ENCODE measurements at regions not wholly inside any gene's neighbourhood (a gene's known extent, or its start where the extent isn't known, plus 50 kb on each side); places are given as distances from the start of the nearest gene placed in this dataset.
"Not testable (repeated sequence)": the region's sequence is repeated elsewhere in the genome, so short reads cannot be mapped to it uniquely, and the experiment has no call there.

DNA sequence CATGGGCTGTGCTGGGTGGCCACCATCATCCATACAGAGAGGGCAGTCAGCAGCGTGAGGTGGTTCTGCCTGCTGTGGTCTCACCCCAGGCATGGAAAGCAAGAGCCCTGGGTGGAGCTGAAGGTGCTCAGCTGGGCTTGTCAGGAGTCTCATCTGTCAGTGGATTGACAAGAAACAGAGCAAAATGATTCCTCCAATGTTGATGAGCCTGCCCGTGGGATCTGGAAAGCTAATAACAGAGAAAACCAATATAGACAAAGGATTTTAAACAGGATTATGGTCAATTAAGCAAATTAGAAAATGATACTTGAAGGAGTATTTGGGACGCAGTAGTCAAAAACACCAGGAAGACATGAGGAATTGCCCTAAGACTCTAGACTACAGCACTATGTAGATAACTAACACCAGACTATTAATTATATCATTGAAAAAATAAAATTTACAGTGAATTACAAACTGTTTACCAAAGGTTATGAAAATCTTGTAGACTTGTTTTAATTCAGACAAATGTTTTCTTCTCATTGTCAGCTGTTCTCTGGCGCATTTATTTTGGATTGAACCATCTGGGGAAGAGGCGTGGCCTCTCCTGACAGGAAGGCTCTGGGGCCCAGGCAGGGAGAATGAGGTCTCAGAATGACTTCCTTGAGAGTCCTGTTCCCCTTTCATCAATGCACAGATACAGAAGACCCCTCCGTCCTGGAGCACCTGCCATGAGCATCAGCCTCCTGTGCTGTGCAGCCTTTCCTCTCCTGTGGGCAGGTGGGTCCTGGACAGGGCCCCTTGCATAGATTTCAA is 211.2 kb upstream of the PRSS58 start:
- DNase-seq (ENCODE audit: low read depth), result no peak

DNA sequence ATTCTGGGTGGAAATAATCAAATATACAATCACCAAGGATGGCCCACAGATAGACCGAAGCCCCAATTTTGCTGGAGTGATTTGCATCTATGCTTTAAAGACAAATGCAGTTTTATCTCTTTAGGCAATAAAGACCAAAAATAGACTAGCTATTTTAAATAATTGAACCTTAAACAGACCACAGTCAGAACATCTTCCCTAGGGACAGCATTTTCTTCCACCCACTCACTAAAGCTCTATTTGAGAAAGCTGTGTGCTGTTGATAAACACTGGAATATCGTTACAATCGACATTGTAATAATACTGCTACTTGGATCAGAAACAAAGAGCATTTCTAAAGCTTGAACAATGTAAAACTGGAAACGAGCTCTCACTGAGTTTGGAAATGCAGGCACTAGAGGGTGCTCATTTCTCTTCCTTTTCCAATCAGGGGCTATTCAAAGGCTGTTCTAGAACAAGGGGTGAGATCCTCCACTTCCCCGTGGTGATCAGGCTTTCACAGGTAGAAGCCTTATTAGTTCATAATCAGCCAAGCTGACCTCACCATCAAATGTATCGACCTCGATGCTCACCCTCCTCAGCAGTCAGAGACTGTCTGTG is 209.3 kb upstream of the PRSS58 start:
- DNase-seq (ENCODE audit: low read depth), result not testable (repeated sequence)

DNA sequence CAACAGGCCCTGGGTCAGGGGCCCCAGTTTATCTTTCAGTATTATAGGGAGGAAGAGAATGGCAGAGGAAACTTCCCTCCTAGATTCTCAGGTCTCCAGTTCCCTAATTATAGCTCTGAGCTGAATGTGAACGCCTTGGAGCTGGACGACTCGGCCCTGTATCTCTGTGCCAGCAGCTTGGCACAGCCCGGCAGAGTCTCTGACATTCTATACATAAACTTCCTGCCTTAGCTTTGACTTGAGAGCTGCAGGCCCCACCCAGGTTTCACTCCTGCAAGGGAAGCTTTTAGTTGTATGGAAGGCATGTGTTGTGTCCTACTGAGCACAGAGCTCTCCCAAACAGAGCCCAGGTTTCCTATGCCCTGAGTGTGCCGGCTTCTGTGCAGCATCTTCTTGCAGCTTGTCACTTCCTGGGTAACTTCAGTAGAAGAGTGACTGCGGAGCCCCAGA is 205.6 kb upstream of the PRSS58 start:
- no peak for DNase-seq (ENCODE audit: low read depth)

DNA sequence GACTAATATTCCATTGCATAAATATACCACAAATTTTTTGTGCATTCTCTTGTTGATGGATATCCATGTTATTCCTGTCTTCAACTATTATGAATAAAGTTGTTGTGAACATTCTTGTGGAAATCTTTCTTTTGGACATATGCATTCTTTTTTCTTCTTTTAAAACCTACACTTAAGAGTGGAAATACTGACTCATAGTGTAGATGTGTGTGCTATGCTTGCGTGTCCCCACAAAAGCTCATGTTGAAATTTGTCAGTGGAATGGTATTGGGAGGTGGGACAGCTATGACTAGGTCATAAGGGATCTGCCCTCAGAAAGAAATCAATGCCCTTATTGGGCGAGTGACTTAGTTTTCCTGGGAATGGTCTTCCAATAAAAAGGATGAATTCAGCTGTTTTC is 203.6 kb upstream of the PRSS58 start:
- DNase-seq (ENCODE audit: low read depth), result peak; percentile 94

DNA sequence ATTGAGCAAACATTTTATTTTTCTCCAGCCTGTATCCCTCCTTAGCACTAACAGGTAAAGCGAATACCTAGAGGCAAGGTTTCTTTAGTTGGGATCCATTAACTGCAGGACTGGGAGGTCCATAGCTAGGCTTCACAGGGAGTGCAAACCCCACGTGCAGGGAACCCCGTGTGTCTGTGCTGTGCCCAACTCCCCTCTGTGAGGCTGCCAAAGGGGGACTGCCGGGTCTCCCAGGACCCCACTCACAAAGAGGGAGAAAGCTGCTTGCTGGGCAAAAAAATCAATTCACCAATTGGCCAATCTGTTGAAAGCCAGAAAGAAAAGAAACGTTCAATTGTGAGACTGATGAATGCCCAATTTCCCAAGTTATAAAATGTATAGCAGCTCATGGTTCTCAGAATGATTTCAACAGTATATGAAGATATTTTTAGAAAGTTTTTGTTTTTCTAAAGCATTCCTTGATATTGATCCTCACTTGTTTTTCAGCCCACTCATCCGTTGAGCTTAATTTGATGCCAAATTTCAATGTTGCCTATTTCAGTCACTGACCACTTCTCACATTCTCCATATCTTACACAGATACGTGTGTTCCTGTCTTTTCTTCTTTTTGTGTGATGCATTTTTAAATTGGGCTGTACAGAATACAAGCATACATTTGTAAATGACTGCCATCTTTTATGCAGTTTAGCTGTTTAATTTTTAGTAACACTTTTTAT is 202.7 kb upstream of the PRSS58 start:
- DNase-seq (ENCODE audit: low read depth), result peak; percentile 36

DNA sequence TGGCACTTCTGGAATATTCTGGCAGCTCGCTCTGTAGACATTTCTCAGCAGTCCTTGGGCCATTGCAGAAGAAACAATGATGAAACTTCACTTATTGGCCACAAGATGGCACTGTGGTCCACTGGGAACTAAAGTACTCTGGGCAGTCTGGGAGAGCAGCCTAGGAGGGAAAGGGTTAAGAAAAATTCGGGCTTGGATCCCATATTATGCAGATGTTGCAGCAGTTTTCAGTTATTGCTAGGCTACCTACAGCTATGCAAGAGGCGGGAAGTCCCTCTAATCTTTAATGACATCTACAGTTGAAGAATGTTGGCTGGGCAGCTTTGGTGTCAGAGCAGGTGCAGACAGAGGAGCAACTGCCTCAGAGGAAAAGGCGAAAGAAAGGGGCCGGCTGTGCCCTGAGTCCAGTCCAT is 201.7 kb upstream of the PRSS58 start:
- DNase-seq (ENCODE audit: low read depth), result peak; percentile 70

DNA sequence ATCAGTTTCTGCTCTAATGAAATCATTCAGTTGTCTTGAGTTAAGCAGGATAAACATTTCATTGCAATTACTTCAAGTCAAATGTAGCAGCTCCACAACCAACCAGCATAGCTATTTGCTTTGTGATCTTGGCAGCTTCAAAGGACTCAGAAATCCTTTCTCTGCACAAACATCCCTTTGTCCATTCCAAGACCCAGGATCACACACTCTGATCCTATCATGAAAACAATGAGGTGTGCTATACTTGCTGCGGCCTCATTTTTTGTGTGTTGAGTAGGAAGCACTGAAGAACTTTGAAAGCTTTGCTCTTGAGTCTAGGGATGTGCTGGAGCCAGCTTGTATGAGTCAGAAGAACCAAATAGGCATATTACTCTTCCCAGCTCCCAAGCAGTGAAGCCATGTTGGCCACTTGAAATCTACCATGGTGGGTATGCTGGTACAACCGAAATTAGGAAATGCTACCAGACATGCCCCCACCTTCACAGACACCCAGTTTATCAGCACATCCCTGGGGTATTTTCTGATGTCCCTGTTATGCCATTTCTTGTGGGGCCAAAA is 199.4 kb upstream of the PRSS58 start:
- no peak for DNase-seq (ENCODE audit: low read depth)

DNA sequence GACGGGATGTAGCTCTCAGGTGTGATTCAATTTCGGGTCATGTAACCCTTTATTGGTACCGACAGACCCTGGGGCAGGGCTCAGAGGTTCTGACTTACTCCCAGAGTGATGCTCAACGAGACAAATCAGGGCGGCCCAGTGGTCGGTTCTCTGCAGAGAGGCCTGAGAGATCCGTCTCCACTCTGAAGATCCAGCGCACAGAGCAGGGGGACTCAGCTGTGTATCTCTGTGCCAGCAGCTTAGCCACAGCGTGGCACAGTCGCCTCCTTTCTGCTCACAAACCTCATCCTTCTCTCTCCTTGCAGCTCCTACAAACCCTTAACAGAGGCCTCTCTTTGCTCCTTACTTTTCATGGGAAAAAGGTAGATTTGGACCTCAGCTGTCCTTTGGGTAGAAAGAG is 197.5 kb upstream of the PRSS58 start:
- no peak for DNase-seq (ENCODE audit: low read depth)

DNA sequence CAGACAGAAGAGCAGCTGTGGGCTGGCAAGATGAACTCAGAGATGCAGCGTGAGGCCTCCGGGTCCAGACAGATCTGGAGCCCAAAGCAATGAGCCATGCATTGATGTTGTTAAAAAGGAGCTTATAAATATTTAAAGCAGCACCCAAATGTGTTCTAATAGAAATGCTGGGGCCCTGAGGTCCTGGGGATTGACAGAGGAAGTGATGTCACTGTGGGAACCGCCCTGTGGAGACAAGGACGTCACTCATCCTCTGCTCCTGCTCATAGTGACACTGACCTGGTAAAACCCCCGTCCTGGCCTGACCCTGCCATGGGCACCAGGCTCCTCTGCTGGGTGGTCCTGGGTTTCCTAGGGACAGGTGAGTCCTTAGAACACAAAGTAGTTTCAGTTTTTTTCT is 197.0 kb upstream of the PRSS58 start:
- DNase-seq (ENCODE audit: low read depth), result no peak

DNA sequence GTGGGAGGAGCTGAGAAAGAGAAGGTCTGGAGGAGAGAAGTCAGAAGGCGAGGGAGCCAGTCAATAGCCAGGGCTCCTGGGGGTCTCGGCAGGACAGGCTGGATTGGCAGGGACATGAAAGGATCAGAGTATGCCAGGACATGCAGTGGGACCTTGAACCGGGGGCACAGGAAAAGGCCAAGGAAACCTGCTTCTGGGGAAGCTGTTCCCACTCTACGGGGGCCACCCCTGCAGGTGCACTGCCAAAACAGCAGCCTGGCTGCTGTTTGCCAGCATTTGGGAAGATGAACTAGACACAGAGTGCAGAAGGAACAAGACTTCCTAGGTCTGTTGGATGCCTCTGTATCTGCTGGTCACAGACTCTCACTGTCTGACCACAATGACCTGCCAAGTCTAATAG is 194.9 kb upstream of the PRSS58 start:
- no peak for DNase-seq (ENCODE audit: low read depth)

DNA sequence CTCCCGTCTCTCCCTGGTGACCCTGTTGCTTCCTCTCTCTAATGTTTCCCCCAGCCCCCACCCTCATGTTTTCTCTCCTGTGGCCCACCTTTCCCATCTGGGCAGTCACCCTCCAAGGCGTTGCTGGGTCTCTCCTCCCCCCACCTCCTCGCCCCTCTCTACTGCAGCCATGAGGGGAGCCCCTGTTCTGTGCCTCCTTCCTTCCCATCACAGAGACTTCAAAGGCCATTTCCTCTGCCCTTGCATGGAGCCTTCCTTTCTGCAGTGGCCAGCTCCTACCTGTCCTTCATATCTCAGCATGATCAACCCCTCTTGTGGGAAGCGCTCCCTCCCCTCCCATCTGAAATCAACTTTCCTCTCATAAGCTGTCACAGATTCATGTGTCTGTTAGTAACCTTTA is 194.0 kb upstream of the PRSS58 start:
- DNase-seq (ENCODE audit: low read depth), result no peak

DNA sequence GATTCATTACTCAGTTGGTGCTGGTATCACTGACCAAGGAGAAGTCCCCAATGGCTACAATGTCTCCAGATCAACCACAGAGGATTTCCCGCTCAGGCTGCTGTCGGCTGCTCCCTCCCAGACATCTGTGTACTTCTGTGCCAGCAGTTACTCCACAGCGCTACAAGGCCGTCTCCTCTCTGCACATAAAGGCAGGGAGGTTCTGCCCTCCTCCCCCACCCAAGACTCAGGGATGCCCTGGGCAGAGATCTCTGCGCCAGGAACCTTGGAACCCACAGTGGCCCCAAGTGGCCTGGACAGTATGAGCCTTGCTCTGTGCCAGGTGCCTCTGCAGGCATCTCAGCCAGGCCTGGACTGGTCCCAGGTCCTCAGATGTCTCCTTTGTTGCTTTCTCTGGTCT is 193.4 kb upstream of the PRSS58 start:
- no peak for DNase-seq (ENCODE audit: low read depth)

DNA sequence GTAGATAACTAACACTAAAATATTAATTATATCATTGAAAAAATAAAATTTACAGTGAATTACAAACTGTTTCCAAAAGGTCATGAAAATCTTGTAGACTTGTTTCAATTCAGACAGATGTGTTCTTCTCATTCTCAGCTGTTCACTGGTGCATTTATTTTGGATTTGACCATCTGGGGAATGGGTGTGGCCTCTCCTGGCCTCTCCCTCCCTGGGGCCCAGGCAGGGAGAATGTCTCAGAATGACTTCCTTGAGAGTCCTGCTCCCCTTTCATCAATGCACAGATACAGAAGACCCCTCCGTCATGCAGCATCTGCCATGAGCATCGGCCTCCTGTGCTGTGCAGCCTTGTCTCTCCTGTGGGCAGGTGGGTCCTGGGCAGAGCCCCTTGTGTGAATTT is 192.8 kb upstream of the PRSS58 start:
- DNase-seq (ENCODE audit: low read depth), result no peak

DNA sequence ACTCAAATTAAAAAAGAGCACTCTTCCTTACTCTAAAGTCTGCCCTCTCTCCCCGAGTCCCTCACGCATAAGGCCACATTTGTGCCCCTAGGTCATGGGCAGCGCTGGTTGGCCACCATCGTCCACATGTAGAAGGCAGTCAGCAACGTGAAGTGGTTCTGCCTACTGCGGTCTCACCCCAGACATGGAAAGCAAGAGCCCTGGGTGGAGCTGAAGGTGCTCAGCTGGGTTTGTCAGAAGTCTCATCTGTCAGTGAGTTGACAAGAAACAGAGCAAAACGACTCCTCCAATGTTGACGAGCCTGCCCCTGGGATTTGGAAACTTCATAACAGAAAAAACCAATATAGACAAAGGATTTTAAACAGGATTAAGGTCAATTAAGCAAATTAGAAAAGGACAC is 192.3 kb upstream of the PRSS58 start:
- no peak for DNase-seq (ENCODE audit: low read depth)

DNA sequence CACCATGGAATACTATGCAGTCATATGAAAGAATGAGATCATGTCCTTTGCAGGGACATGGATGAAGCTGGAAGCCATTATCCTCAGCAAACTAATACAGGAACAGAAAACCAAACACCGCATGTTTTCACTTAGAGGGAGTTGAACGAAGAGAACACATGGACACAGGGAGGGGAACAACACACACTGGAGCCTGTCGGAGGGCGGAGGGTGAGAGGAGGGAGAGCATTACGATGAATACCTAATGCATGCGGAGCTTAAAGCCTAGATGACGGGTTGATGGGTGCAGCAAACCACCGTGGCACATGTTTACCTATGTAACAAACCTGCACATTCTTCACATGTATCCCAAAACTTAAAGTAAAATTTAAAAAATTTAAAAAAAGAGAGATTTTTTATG is 191.0 kb upstream of the PRSS58 start:
- DNase-seq (ENCODE audit: low read depth), result not testable (repeated sequence)

DNA sequence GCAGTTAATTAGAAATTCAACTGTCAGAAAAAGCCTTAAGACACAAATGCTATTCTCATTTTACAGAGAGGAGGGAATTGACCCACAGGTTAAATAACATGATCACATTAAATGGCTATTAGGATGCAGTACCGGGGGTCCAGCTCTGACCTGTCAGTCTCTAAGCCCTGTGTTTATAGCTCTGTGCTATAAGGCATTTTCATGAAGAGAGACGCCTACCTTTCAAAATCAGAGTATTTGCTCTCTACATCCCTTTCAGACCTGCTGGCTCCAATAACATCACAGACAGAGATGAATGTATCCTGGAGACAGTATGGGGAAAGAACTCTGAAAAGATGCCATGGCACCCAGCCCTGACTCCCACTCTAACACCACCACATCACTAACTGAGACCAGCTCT is 189.9 kb upstream of the PRSS58 start:
- DNase-seq (ENCODE audit: low read depth), result no peak

DNA sequence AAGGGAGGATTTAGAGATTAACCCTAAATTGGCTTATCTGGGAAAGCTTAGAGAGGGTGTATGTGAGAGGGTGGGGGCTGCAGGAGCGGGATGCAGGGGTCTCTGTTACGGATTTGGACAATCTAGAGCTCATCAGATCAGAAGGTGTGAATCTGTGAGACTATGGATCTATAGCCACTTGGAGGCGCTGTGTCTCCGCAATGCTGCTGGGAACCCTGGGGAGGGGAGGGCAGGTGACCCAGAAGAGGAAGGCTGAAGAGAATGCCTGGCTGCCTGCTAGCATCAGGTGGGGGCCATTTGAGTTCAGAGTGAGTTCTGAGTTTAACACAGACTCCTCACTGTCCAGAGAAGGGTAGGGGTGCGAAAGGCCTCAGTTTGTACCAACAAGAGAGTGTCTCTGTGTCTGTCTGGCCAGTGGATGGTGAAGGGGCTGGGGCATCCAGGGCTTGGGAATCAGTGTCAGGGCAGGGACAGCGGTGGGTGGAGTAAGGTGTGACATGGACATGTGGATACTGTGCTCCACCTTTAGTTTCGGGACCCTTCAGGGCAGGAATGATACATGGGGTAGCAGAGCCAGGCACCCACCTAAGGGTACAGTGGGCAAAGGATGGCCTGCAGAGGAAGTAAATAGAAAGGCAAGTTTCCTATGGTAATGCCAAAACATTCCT is 187.3 kb upstream of the PRSS58 start:
- DNase-seq (ENCODE audit: low read depth), result peak; percentile 32

DNA sequence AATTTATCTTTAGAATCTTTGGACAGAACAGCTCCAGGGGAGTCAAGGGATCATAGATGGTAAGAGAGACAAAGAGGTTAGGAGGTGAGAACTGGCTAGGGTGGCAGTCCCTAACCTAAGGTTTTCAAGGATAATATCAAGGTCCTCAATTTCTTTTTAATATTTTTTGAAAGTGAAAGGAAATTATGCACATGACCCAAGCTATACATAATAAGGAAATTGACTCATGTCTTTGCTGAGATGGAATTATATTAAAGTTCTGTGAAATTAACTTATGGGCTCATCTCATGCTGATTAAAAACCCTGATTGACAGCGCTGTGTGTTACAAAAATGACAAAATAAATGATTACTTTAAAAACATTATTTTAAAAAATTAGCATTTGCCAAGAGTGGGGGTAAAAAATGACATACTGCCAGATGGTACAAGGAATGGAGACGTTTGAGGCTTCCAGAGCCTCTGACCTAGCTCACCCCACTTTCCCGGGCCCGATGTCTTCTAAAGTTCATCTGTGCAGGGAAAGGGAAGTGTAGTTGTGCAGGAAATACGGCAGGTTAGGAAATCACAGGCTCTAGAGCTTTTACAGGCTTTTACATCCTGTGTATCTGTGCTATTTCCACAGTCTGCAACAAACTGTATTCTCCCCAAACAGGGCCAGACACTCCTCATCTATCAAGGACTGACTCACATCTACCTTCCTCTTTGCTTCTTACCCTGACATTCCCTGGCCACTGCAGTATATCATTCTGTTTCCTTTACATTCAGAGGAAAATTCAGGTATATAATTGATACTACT is 185.6 kb upstream of the PRSS58 start:
- peak; percentile 52 for DNase-seq (ENCODE audit: low read depth)

DNA sequence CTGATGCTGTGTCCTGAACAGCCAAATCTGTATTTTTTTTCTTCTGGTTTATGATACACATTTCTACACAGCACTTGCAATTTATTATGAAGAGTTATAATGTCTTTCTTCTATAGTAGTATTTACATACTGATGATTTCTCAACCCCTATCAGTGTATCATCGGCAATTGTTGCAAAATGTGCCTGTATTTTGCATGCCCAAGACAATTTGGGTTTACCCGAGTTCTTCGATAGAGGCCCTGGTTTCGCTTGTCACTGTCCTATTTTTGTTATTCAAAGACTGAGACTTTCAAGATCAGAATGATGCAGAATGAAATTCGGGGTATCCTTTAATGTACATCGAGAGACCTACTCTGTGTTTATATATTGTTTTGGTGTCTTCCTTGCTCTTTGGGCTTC is 184.5 kb upstream of the PRSS58 start:
- DNase-seq (ENCODE audit: low read depth), result no peak

DNA sequence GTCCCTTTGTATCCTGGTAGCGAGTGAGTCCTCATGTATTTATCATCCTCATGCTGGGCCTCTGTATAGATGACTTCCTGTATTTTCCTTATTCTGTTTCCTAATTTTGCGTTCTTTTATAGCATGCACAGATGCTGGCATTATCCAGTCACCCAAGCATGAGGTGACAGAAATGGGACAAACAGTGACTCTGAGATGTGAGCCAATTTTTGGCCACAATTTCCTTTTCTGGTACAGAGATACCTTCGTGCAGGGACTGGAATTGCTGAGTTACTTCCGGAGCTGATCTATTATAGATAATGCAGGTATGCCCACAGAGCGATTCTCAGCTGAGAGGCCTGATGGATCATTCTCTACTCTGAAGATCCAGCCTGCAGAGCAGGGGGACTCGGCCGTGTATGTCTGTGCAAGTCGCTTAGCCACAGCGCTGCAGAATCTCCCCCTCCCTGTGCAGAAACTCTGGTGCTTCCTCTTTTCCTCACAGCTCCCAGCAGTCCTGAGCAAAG is 183.1 kb upstream of the PRSS58 start:
- DNase-seq (ENCODE audit: low read depth), result no peak

DNA sequence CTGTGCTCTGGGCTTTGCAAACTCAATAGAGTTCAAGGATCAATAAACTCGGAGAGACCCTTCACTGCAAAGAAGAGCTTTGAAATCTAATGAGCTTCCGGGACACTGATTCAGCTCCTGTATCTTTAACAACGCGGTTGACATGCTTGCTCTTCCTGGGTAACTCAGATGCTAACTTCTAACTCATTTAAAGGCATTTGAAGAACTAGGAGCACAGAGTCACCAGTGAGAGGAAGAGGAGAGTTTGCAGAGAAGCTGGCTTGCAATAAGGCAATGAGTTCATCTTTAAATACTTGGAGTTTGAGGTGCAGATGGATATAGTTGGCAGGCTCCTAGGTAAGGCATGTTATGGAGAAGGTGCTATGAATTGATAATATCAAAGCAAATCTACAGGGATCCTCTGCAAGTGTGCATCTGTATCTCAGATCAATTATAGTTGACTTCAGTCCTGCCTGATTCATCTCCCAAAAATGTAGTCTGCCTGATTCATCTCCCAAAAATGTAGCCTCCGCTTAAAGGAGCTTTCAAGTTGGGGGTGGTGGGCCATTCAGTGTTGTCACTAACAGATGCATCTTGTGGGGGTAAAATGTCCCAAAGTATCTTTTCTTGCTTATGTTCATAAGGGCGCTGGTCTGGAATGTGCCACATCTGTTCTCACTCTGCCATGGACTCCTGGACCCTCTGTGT is 182.5 kb upstream of the PRSS58 start:
- DNase-seq (ENCODE audit: low read depth), result peak; percentile 92
